Nephron progenitor cell (in vitro differentiated cells): ENCODE measurements at regions not wholly inside any gene's neighbourhood (a gene's known extent, or its start where the extent isn't known, plus 50 kb on each side); places are given as distances from the start of the nearest gene placed in this dataset.
A peak's percentile ranks its signal among the peaks of the same experiment; 100 is the strongest.
"Not testable (repeated sequence)": the region's sequence is repeated elsewhere in the genome, so short reads cannot be mapped to it uniquely, and the experiment has no call there.

ENCODE experiments used
- DNase-seq: peaks from one replicate; pipeline ENCODE4 v3.0.0; 2021
- H3K27ac Mint-ChIP-seq: 2 replicates; pipeline ENCODE4 v1.8.0; 2021; ENCODE audit warnings: mild to moderate bottlenecking, moderate library complexity, mixed read lengths
- H3K27me3 Mint-ChIP-seq: 2 replicates; pipeline ENCODE4 v1.8.0; 2021; ENCODE audit warnings: mild to moderate bottlenecking, low read depth, mixed read lengths; ENCODE audit not compliant: poor library complexity
- H3K36me3 Mint-ChIP-seq: 2 replicates; pipeline ENCODE4 v1.8.0; 2021; ENCODE audit warnings: low read depth, mixed read lengths
- H3K4me1 Mint-ChIP-seq: 2 replicates; pipeline ENCODE4 v1.8.0; 2021; ENCODE audit warnings: mixed read lengths
- H3K4me3 Mint-ChIP-seq: 2 replicates; pipeline ENCODE4 v1.8.0; 2021; ENCODE audit warnings: mild to moderate bottlenecking, moderate library complexity, mixed read lengths
- H3K9me3 Mint-ChIP-seq: 2 replicates; pipeline ENCODE4 v1.8.0; 2021; ENCODE audit warnings: mild to moderate bottlenecking, moderate library complexity, mixed read lengths
- TF ChIP-seq, protein P1 (sequence below): fragments of 200-600 bp; sonication (generic); IDR thresholded peaks from 2 replicates; pipeline ENCODE4 v1.5.0; 2021; ENCODE audit warnings: antibody characterized with exemption

DNA sequence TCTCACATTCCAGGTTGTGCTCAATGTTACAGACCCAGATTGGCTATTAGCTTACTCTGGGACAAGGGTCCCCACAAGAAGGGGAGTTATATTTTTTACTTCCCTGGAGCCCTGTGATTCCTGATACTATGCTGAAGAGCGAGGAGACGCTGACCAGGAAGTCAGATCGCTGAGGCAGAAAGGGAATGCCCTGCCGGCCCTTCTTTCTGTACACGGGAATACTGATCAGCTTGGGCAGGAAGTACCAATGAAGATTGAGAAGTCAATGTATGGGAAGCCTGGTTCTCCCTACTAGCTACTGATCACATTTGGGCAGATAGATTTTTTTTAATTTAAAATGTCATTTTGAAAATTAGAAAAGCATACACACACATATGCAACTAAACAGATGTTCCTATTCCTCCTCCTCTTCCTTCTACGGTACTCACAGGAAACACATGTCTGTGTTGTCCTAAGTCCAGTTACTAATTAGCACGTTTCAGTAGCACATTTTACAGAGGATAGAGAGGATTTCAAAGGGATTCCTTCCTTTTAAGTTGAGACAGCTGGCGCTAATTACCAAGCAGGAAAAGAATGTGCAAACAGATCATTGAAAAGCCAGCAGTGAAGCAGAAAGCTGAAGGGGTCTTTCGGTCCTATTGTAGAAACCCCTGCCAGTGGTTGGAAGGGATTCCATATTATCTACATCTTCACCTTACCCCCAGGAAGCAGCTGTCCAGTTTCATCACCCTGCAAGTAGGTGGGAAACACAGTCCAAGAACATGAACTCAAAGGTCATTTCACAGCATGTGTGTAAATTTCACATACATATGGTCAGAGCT lies 292.4 kb downstream of the DUSP6 start:
- H3K4me1 Mint-ChIP-seq: peaks cover 50% of the 10 kb centered on the region
- H3K27me3 Mint-ChIP-seq: peaks cover 3% of the 10 kb centered on the region
- H3K36me3 Mint-ChIP-seq: peaks cover 5% of the 10 kb centered on the region
- H3K9me3 Mint-ChIP-seq: peaks cover 5% of the 10 kb centered on the region
- peak; percentile 18 for DNase-seq
- peak overlapping the region; percentile 88 for H3K27ac Mint-ChIP-seq
- TF ChIP-seq, protein P1, sequence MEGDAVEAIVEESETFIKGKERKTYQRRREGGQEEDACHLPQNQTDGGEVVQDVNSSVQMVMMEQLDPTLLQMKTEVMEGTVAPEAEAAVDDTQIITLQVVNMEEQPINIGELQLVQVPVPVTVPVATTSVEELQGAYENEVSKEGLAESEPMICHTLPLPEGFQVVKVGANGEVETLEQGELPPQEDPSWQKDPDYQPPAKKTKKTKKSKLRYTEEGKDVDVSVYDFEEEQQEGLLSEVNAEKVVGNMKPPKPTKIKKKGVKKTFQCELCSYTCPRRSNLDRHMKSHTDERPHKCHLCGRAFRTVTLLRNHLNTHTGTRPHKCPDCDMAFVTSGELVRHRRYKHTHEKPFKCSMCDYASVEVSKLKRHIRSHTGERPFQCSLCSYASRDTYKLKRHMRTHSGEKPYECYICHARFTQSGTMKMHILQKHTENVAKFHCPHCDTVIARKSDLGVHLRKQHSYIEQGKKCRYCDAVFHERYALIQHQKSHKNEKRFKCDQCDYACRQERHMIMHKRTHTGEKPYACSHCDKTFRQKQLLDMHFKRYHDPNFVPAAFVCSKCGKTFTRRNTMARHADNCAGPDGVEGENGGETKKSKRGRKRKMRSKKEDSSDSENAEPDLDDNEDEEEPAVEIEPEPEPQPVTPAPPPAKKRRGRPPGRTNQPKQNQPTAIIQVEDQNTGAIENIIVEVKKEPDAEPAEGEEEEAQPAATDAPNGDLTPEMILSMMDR: no peak
- H3K4me3 Mint-ChIP-seq: no peak overlapping the region

DNA sequence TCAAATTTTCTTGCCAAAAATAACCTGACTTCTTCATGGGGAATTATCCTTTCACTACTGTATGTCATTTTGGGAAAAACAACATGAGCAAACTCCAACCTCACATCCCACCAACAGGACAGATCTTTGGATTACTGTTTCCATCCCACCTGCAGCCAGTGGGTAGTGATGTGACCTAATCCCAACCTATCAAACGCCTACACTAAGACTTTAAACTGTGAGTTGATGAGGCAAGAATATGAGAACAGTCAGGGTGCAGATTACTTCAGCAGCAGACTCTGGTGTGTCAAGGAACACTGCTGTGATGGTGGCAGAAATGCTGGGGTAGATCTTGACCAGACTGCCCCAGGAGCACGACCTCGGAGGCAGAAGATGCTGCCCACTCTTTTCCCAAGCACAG lies 293.2 kb downstream of the DUSP6 start:
- TF ChIP-seq, protein P1: no peak
- Mint-ChIP-seq H3K27ac (peak overlapping the region; percentile 18), H3K4me1 (peaks cover 50% of the 10 kb centered on the region), H3K36me3 (no peaks in the 10 kb centered on the region), H3K9me3 (peaks cover 4% of the 10 kb centered on the region), H3K27me3 (peaks cover 3% of the 10 kb centered on the region), H3K4me3 (no peak overlapping the region)
- DNase-seq: no peak

DNA sequence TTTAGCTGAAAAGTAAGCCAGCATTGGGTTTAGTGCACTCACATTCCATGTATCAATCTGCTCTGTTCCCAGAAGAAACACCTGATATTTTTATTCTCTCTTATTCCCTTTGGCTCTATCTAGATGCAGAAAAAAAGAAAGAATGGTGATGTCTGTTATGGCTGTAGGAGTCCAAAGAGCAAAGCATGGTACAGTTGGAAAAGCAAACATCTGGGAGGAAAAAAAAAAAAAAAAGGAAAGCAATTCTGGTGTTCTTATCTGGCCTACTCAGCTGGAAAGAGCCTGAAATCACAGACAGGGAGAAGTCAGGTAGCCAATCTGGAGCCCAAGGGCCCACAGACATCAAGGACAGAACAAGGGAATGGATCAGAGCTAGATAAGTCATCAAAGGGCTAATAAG lies 293.9 kb downstream of the DUSP6 start:
- H3K4me1 Mint-ChIP-seq: peaks cover 50% of the 10 kb centered on the region
- peaks cover 6% of the 10 kb centered on the region for H3K36me3 Mint-ChIP-seq
- H3K9me3 Mint-ChIP-seq: peaks cover 11% of the 10 kb centered on the region
- no peak for DNase-seq
- H3K27ac Mint-ChIP-seq: no peak overlapping the region
- TF ChIP-seq, protein P1: no peak
- H3K27me3 Mint-ChIP-seq: peaks cover 3% of the 10 kb centered on the region
- H3K4me3 Mint-ChIP-seq: no peak overlapping the region

DNA sequence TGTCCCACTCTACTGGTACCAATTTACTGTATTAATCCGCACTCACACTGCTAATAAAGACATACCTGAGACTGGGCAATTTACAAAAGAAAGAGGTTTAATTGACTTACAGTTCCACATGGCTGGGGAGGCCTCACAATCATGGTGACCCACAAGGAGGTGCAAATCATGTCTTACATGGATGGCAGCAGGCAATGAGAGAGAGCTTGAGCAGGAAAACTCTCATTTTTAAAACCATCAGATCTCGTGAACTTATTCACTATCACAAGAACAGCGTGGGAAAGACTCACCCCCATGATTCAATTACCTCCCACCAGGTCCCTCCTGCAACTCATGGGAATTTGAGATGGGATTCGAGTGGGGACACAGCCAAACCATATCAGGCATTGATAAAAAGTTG lies 298.5 kb downstream of the DUSP6 start:
- H3K27me3 Mint-ChIP-seq, DNase-seq, H3K4me3 Mint-ChIP-seq, H3K27ac Mint-ChIP-seq: not testable (repeated sequence)
- Mint-ChIP-seq H3K4me1 (peaks cover 20% of the 10 kb centered on the region), H3K9me3 (peaks cover 31% of the 10 kb centered on the region), H3K36me3 (peaks cover 23% of the 10 kb centered on the region)

GRCh38 chr12:89051065-89051677 lies 301.1 kb downstream of the DUSP6 start:
- TF ChIP-seq, protein P1: peak; percentile 91
- peaks cover 23% of the 10 kb centered on the region for H3K36me3 Mint-ChIP-seq
- no peak for DNase-seq
- H3K4me1 Mint-ChIP-seq: peaks cover 25% of the 10 kb centered on the region
- no peak overlapping the region for H3K4me3 Mint-ChIP-seq
- no peak overlapping the region for H3K27ac Mint-ChIP-seq
- peaks cover 31% of the 10 kb centered on the region for H3K9me3 Mint-ChIP-seq
- H3K27me3 Mint-ChIP-seq: no peaks in the 10 kb centered on the region

- Mint-ChIP-seq H3K36me3 (peaks cover 12% of the 10 kb centered on the region), H3K4me3 (no peak overlapping the region)
Measured at GRCh38 chr12:89047856-89048418, 304.4 kb downstream of the DUSP6 start.

More at GRCh38 chr12:89047856-89048418, 304.4 kb downstream of the DUSP6 start:
- no peaks in the 10 kb centered on the region for H3K27me3 Mint-ChIP-seq
- H3K27ac Mint-ChIP-seq: no peak overlapping the region
- DNase-seq: no peak
- peaks cover 25% of the 10 kb centered on the region for H3K4me1 Mint-ChIP-seq
- TF ChIP-seq, protein P1: no peak
- H3K9me3 Mint-ChIP-seq: peaks cover 15% of the 10 kb centered on the region
